CD4-positive, alpha-beta T cell treated with Interleukin-4 for 1 hour (primary cell): ENCODE measurements at regions not wholly inside any gene's neighbourhood (a gene's known extent, or its start where the extent isn't known, plus 50 kb on each side); places are given as distances from the start of the nearest gene placed in this dataset.

Source experiments
- DNase-seq, 2 donors: peaks; one replicate each; pipeline ENCODE4 v3.0.0-alpha.2; 2020 to 2022

DNA sequence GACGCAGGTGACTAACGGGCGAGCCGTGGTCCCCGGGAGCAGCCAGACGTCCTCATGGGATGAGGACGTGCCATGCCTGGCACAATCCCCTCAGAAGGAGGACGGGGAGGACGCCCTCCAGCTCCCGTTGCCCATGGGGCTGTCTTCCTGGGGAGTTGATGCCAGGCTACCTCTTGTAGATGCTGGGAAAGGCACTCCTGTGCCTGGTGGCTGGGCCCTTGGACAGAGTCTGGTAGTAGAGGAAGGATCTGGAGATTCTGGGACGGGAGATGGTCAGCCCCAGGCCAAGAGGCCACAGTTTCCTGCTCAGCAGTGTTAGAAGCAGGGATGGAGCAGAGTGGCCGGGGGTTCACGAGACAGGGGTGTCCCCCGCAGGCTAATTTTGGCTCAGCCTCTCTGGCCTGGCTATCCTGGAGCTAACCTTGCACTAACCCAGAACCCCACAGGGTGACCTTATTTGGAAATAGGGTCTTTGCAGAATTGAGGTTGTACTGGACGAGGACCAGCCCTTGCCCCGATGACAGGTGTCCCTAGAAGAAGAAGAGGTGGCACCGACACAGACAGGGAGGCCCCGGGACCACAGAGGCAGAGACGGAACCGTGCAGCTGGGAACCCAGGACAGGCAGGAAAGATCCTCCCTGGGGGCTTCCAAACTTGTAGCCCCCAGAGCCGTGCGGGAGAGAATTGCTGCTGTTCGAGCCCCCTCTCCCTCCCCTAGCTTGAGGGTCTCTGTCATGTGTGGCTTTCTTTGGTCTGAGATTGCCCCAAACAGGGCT, 50.1 kb upstream of the ADRA2C start:
- DNase-seq = no peak

DNA sequence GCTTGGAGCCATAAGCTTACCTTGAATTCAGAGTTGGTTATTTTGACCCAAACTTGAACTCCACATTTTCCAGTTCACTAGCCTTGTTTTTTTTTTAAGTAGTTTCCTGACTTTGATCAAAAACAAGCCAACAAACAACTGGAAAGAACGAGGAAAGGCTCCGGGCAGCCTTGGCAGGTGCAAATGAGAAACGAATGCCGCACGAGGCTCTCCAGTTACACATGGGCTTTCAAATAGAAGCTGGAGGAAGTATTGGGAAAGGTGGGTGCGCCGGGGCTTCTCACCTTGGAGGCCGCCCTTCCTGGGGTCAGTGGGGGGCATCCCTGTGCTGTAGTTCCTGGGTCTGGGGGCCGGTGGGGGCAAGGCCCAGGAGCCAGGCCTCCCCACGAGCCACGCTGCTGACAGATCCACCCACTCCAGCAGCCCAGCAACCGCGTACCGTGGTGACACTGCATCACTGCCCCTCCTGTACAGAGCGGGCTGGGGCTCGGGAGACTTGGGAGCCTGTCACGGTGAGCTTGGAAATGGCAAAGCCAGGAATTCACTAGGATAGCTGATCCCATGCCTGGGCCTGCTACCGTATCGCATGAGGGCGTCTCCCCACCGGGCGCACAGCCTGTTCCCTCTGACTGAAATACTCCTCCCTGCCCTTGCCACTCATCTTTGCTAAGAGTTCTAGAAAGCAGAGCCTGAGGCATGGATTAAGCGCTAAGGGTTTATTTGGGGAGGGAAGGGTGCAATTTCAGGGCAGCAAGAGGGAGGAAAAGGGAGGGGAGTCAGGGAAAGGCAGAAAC, 50.9 kb upstream of the ADRA2C start:
- DNase-seq = no peak

DNA sequence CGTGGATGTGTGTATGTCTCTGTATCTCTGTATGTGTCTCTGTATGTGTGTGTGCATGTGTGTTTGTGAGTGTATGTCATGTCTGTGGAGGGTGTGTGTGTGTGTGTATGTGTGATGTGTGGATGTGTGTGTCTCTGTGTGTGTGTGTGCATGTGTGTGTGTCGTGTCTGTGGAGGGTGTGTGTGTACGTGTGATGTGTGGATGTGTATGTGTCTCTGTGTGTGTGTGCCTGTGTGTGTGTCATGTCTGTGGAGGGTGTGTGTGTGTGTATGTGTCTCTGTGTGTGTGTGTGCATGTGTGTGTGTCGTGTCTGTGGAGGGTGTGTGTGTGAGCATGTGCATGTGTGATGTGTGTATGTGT, 51.6 kb upstream of the ADRA2C start:
- DNase-seq = no peak

DNA sequence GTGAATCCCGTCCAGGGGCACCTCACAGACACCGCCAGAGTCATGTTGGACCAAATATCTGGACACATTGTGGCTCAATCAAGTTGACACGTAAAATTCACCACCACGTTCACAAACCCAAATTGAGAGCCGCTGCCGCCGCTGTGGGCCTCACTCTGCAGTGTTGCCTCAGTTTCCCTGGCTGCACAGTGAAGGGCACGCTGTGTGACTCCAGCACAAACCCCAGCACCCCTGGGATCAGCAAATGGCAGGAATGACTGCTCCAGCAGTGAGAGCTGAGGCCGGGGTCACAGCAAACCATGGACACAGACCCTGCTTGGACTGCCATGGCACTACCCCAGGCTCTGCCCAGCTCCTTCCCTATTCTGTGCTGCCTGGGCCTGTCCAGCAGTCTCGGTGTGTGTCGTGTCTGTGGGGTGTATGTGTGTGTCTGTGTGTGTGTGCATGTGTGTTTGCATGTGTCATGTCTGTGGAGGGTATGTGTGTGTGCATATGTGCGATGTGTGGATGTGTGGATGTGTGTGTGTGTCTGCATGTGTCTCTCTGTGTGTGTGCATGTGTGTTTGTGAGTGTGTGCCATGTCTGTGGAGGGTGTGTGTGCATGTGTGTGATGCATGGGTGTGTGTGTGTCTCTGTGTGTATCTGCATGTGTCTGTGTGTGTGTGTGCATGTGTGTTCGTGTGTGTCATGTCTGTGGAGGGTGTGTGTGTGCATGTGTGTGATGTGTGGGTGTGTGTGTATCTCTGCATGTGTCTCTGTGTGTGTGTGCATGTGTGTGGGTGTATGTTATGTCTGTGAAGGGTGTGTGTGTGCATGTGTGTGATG, 52.2 kb upstream of the ADRA2C start:
- no peak for DNase-seq

DNA sequence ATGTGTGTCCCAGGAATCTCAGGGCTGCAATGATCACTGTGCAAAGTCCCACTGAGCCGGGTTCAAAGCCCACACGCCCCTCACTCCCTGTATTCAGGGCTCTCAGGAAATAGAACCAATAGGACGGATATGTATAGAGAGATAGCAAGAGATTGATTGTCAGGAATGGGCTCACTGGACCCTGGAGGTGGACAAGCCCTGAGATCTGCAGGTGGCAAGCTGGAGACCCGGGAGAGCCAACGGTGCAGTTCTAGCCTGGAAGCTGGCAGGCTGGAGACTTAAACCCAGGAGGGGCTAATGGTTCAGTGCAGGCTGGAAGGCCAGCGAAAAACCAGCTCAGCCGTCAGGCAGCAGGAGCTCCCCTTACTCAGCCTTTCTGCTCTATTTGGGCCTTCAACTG, 52.8 kb upstream of the ADRA2C start:
- no peak for DNase-seq

DNA sequence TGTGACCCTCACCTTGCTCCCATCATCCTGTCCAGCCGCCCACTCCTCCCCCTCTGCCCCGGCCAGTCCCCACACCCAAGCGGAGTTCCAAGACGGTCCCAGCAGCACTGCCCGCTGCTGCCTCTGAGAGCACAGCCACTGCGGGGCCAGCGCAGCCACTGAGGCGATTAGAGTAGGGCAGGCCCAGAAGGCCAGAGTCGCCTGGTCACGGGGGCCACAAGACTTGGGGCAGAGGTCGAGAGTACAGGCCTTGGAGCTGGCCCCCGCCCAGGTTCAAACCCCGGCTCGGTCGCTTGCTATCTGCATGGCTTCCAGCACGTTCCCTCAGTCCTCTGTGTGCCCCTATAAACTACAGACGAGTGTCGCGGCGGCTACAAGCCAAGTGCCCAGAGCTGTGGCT, 53.2 kb upstream of the ADRA2C start:
- no peak for DNase-seq

DNA sequence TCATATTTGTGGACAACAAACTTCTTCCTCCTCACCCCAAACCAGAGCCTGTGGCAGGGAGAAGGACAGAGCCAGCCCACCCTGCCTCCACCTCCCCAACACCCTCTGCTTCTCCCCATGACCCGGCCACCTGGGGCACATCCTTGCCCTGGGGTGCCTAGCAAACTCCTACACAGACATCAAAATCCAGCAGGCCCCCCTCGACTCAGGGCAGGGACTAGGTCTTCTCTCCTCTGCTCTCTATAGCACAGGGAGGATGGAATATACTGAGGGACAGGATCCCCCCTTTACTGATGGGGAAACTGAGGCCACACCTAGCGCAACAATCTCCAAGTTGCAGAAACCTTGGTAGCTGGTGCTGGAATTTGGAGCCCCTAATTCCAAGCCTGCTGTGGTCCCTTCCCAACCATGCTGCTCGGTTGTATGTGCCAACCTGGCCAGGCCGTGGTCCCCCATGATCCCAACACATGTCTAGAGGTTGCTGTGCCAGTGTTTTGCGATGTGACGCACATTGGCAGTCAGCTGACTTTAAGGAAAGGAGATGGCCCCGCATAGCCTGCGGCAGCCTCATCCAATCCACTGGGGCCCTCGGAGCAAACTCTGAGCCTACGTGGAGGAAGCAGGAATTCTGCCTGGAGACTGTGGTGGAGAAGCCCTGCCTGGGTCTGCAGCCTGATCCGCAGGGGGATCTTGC, 53.9 kb upstream of the ADRA2C start:
- DNase-seq = no peak

DNA sequence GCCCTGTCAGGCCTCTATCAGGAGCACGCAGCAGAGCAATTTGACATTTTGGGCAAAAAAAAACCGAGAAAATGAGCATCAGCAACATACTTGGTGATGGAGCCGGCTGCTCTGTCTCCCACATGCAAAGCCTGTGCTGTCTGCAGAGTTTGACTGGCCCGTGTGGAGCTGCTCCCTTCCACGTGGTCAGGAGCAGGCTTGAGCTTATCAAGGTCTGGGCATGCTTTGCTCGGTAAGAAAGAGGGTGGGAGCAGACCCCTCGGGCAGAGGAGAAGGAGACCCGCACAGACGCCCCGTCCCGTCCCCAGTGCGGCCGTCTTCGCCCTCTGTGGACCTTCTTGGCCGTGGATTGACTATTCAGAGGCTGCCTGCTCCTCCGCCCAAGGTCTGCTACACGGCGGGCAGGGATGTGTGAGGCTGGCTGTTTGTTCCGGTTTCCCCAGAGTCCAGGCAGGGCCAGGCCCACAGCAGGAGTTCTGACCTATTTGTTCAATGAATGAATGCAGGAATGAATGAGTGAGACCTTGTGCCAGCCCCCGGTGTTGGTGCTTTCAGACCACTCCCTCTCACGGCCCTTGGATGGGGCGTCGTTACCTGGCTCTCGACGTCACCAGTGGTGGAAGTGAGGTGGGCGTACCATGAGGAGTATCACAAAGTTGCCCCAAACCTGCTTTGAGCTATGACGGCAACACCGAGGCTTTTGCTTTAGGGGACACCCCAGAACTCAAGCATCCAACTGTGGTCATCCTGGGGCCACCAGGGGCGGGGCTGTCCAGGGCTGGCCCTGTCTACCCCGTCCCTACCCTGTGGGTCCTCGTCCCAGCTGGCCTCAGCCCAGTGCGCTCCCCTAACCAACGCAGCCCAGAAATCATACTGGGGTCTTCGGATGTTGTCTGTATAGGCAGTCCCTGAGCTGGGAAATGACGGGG, 54.7 kb upstream of the ADRA2C start:
- DNase-seq = no peak

DNA sequence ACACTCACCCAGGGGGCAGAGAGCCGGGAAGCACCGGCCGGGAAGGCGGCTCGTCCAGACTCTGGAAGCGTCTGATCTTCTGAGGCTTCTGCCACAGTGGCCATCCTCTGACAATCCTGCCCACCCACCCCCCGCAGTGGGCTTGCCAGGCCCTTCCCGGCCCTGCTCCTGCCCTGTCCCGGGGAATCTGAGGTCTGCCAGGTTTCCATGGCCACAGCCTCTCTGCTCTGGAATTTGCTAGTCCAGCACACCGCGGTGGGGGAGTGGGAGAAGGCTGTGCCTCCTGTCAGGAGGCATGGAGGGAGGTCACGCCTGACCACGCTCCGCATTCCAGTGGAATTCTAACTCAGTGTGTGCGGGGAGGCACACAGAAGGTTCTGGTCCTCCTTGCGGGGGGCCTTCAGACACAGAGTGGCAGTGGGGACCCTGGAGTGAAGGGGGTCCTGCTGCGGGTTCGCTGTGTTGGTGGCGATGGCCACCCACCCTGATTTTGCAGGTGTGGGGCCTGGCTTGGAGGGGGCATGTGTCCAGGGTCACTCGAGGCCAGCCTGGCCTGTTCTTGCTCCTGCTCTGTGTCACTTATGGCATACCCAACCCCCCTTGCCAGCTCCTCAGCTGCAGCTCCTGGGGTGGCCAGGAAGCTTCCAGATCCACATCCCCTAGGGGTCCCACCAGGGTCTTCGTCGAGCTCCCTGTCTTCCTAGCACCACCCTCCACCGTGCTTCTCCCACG, 55.6 kb upstream of the ADRA2C start:
- DNase-seq = no peak

DNA sequence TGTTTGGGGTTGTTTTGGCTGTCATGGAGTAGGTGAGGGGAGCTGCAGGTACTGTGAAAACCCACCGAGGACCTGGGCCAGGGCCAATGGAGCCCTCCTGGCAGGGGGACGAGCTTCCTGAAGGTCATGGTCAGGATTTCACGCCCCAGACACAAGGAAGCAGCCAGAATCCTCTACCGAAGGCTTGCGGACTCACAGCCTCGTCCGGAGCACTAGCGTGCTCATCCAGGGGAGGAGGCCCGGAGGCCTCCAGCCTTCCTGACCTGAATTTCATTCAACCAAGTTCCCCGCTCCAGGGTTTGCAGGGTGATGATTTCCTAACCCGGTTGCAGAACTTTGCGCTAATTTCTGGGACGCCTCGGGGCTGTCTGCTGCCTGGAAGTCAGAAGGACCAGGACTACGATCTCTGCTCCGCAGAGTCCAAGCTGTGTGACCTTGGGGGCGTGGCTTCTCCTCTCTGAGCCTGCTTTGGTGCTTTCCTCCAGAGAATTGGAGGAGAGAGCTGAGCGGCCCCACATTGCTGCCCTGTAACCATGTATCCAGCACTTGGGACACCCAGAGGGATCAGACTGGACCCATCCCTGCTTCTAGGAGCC, 56.2 kb upstream of the ADRA2C start:
- DNase-seq = no peak

DNA sequence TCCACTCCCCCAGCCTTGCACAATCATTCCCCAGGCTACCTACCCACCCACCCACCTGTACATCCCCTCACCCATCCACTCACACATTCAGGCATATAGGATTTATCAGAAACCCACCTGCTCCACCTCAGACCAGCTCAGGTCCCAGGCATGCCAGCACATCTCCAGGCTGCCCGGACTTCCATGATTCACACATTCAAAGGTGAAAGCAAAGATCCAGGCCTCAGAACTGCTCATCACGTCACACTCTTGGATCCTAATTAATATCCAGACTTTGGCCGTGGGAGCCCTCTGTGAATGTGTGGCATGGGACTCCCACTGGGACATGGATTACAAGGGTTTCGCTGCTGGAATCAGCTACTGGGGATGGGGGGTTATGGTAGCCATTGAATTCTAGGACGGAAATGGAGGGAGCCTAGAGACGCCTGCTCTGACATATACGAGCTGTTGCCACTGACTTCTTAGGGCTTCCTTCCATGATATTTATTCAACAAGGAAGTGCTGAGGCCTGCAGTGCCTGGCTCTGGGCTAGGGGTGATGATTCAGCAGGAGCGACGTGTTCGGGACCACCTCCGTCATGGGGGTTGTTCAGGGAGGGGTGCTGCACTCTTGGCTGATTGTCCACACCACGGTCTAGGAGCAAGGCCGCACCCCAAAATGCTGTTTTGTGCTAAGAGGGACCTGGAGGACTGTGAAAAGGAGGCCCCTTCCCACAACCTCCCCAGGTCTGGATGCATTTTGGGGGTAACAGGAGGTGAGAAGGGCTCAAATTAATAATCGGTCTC, 56.9 kb upstream of the ADRA2C start:
- no peak for DNase-seq

DNA sequence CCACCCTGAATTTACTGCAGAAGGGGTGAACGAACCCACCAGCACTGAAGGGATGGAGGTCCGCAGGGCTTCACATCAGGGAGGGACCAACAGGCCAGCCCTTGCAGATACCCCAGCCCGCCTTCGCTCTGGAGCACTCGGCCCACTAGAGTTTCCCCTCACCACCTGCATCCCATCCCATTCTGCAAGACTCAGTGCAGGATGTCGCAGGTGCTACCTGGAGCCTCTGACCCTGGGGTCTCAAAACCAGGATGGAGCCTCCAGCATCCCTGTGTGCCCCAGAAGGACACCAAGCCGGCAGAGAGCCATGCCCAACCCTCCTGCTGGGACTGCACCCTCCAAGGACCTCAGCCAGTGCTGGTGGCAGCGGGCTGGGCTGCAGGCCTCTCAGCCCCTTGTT, 57.6 kb upstream of the ADRA2C start:
- DNase-seq = no peak

DNA sequence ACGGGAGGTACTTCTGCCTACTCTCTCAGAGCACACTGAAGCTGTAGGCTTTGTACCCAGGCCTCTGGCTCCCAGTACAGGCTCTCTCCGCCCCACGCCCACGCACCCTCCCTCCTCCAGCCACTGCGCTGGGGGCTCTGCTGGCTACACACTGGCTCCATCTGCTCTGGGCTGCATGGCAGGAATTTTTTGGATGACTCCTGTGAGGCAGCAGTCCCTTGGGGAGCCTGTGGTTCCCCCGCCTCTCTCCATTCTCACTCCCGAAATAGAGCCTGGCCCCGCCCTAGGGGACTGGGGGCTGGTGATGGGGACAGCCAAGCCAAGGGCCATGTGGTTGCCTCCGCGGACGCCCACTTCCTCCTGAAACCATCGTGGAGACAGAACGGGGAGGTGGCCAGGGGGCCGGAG, 58.1 kb upstream of the ADRA2C start:
- DNase-seq = no peak

DNA sequence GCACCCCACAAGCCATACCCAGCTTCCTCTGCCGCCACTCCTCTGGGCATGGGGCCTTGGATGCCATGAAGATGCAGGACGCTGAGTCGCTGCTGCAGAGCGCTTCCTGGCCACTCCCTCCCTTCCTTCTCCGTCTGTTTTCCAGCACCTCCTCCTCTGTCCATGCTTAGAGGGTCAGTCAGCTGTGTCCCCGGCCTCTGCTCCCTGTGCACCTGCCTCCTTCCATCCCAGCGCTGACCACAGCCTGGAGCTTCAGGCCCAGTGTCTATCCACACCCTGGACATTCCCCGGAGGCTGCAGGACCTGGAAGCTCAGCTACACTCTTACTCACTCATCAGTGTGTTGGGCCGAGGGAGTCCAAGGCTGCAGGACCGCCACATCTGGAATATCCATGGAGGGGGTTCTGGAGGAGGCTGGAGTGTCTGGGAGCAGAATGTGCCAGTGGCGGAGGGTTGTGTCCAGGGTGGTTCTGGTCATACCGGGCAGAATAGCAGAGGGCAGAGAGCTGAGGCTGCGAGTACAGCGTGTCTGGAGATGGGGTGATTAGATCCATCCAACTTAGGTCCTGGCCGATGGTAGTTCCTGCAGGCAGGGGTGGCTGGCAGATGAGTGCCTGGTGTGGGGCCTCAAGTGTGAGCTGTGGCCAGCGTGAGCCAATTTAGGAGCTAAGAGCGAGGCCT, 58.6 kb upstream of the ADRA2C start:
- no peak for DNase-seq

DNA sequence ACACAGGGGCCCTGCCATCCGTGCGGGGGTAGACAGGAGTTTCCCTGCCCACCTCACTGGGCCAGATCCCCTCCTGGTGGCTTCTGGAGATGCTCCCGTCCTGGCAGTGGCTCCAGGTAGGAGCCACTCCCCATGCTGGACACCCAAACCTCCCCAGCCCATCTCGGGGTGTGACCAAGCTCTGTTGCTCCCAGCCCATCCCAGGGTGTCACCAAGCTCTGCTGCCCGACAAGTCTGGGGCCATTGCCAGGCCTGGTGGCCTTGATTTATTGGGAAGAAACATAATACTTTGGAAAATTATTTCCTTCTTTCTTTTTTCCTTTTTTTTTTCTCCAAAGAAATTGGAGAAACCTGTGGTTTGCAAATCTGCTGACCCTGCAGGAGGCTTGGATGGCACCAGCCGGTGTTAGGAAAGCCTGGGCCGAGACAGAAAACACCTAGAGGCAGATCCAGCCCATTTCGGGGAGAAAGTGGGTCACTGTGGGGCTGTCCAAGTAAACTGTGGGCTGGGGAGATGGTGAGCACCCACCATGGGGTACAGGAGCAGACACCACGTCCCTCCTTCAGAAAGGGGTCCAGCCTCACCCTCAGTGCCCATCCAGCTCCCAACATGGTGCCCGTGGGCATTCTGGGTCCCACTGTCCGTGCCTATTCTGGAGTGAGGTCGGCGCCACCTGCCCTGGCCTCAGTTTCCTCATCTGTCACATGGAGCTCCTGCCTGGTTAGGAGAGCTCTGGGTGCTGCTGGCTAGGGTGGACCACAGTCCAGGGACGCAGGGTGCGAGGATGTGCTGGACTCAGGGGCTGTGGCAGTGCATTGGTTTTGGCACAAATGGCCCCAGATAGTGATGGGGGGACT, 59.4 kb upstream of the ADRA2C start:
- no peak for DNase-seq

DNA sequence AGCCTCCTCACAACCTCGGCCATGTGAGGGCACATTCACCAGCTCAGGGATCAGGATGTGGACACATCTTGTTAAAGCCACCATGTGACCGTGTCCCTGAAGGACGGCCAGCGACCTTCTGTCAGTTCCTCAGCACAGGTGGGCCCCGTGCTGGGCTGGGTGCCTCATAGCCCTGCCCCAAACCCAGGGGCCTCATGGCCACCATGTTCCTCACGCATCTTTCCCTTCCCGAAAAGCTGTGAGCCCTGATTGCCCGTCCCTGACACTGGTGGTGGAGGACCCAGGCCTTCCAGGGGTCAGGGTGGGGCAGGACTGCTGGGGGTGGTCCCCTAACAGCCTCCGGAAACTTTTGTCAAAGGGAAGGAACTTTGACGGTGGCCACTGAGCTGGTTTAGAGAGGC, 60.1 kb upstream of the ADRA2C start:
- no peak for DNase-seq

DNA sequence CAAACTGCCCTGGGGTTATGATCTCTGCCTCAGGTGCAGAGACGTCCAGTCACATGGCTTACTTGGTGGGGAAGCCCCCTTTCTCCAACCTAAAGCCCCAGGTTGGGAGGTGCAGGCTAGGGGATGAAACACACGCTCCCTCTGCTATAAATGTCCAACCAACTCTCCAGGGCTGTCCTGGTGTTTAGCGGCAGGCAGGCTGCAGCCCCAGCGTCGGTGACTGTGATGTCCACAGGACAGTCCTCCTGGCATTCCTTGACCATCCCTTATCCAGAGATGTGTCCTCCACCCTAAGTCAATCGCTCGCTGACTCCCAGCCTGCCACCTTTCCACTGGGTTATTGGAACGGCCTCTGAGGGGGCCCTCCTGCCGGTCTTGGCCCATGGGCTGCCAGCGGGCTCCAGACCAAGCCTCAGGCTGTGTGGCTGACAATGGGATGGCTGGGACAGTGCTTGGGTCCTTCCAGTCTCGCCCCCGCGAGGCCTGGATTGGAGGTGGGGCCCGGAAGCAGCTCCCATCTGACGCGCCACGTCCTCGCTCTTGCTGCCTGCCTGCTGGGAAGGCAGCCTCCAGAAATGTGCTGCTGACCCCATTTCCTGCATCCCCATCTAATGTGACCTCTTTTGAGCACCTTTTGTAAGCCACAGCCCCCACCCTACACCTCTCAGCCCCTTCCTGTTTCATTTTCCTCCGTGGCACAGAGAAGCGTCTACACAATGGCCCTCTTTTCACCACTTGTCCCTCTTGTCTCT, 60.8 kb upstream of the ADRA2C start:
- DNase-seq = no peak

DNA sequence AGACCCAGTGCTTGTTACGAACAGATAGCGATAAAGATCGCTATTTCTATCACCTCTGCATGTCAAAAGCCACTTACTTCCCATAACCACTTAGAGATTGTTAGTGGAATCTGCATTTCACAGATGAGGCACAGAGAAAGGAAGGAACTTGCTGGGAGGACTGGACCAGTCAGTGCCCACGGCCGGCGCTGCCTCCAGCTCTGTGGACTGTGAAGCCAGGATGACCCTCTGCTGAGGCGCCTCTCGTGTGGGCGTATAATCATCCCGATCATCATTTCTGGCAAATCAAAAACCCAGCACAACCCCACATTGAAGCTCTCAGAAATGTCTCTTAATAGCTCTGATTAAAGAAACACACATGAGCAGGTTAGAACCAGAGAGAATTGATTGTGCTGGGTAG, 61.5 kb upstream of the ADRA2C start:
- no peak for DNase-seq
